B cell (primary cell): ENCODE measurements at regions not wholly inside any gene's neighbourhood (a gene's known extent, or its start where the extent isn't known, plus 50 kb on each side); places are given as distances from the start of the nearest gene placed in this dataset.

Experiments used
- EZH2 ChIP-seq: IDR thresholded peaks from 2 replicates; pipeline ENCODE4 v1.6.1; 2012; ENCODE audit warnings: borderline replicate concordance, low read depth, mild to moderate bottlenecking, moderate library complexity, low read length; ENCODE audit not compliant: insufficient read depth, poor library complexity, severe bottlenecking
- TF ChIP-seq, protein P1 (sequence below): fragments of 200-600 bp; IDR thresholded peaks from one replicate; pipeline ENCODE4 v1.8.0; 2022; ENCODE audit warnings: antibody characterized with exemption, mild to moderate bottlenecking

DNA sequence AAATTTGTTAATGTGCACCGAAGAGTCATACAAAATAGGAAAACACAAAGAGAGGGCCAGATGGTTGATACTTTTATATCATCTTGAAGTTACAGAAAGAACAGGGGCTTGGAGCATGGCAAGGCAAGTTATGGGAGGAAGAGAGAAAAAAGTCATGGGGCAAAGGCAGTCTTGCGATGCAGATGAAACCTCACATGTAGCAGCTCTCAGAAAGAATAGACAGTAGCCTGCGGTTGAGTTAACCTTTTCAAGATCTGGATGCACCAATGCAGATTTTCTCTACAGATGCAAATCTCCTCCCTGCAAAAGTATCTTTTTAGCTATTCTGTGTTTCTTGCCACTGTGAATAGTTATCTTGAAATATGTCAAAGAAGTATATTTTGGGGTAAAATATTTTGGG is 243.9 kb downstream of the TMEM167A start:
- TF ChIP-seq EZH2, result no peak
- TF ChIP-seq, protein P1, sequence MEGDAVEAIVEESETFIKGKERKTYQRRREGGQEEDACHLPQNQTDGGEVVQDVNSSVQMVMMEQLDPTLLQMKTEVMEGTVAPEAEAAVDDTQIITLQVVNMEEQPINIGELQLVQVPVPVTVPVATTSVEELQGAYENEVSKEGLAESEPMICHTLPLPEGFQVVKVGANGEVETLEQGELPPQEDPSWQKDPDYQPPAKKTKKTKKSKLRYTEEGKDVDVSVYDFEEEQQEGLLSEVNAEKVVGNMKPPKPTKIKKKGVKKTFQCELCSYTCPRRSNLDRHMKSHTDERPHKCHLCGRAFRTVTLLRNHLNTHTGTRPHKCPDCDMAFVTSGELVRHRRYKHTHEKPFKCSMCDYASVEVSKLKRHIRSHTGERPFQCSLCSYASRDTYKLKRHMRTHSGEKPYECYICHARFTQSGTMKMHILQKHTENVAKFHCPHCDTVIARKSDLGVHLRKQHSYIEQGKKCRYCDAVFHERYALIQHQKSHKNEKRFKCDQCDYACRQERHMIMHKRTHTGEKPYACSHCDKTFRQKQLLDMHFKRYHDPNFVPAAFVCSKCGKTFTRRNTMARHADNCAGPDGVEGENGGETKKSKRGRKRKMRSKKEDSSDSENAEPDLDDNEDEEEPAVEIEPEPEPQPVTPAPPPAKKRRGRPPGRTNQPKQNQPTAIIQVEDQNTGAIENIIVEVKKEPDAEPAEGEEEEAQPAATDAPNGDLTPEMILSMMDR, result no peak
